ENCODE measurements at regions not wholly inside any gene's neighbourhood (a gene's known extent, or its start where the extent isn't known, plus 50 kb on each side); places are given as distances from the start of the nearest gene placed in this dataset.

GRCh38 chr11:29490938-29491337 lies 525.9 kb downstream of the KCNA4 start:
- no peak for DNase-seq
- no peaks in the 10 kb centered on the region for H3K36me3 ChIP-seq (ENCODE audit: control insufficient read depth in 4 of 4, insufficient read depth in 4 of 4, low read length in 4 of 4)
- WGBS, 2 donors = 90 to 94% methylated on average over 1 of the region's 1 CpG
- ATAC-seq (ENCODE audit: insufficient read depth, low FRiP score) = no peak
- no peaks in the 10 kb centered on the region for H3K27me3 ChIP-seq (ENCODE audit: control insufficient read depth in 3 of 3, insufficient read depth in 3 of 3, low read length in 2 of 3)
- no peak overlapping the region for H3K9ac ChIP-seq (ENCODE audit: insufficient read depth in 1 of 2, low read length in 2 of 2)
- H3K27ac ChIP-seq (ENCODE audit: low read depth in 1 of 2, low read length in 1 of 2) = no peak overlapping the region
- no peak for TF ChIP-seq CTCF (IDR thresholded peaks at IDR 0.05; ENCODE audit: control extremely low read depth, extremely low read depth)
- no peaks in the 10 kb centered on the region for H3K4me1 ChIP-seq (ENCODE audit: control insufficient read depth in 5 of 5, insufficient read depth in 5 of 5, low read length in 5 of 5)
- H3K4me3 ChIP-seq = no peak overlapping the region
- peaks cover 0 to 2% (median 0%) of the 10 kb centered on the region in 4 donors for H3K9me3 ChIP-seq (ENCODE audit: control insufficient read depth in 4 of 4, insufficient read depth in 3 of 4, low read length in 3 of 4)

- Histone ChIP-seq H3K27me3 (ENCODE audit: control insufficient read depth in 3 of 3, insufficient read depth in 3 of 3, low read length in 2 of 3) (no peaks in the 10 kb centered on the region), H3K4me1 (ENCODE audit: control insufficient read depth in 5 of 5, insufficient read depth in 5 of 5, low read length in 5 of 5) (no peaks in the 10 kb centered on the region), H3K27ac (ENCODE audit: low read depth in 1 of 2, low read length in 1 of 2) (no peak overlapping the region), H3K36me3 (ENCODE audit: control insufficient read depth in 4 of 4, insufficient read depth in 4 of 4, low read length in 4 of 4) (no peaks in the 10 kb centered on the region), H3K4me3 (no peak overlapping the region), H3K9me3 (ENCODE audit: control insufficient read depth in 4 of 4, insufficient read depth in 3 of 4, low read length in 3 of 4) (peaks cover 0 to 2% (median 0%) of the 10 kb centered on the region in 4 donors), H3K9ac (ENCODE audit: insufficient read depth in 1 of 2, low read length in 2 of 2) (no peak overlapping the region)
- no peak for DNase-seq
- no peak for TF ChIP-seq CTCF (IDR thresholded peaks at IDR 0.05; ENCODE audit: control extremely low read depth, extremely low read depth)
- no peak for ATAC-seq (ENCODE audit: insufficient read depth, low FRiP score)
These were observed 530.5 kb downstream of the KCNA4 start for GRCh38 chr11:29486301-29486700.

GRCh38 chr11:29485641-29486040 lies 531.2 kb downstream of the KCNA4 start:
- Histone ChIP-seq H3K4me1 (ENCODE audit: control insufficient read depth in 5 of 5, insufficient read depth in 5 of 5, low read length in 5 of 5) (no peaks in the 10 kb centered on the region), H3K9ac (ENCODE audit: insufficient read depth in 1 of 2, low read length in 2 of 2) (no peak overlapping the region), H3K36me3 (ENCODE audit: control insufficient read depth in 4 of 4, insufficient read depth in 4 of 4, low read length in 4 of 4) (no peaks in the 10 kb centered on the region), H3K4me3 (no peak overlapping the region), H3K27ac (ENCODE audit: low read depth in 1 of 2, low read length in 1 of 2) (no peak overlapping the region), H3K27me3 (ENCODE audit: control insufficient read depth in 3 of 3, insufficient read depth in 3 of 3, low read length in 2 of 3) (no peaks in the 10 kb centered on the region), H3K9me3 (ENCODE audit: control insufficient read depth in 4 of 4, insufficient read depth in 3 of 4, low read length in 3 of 4) (no peaks in the 10 kb centered on the region)
- DNase-seq (no peak), ATAC-seq (ENCODE audit: insufficient read depth, low FRiP score) (no peak)
- TF ChIP-seq CTCF (IDR thresholded peaks at IDR 0.05; ENCODE audit: control extremely low read depth, extremely low read depth) = no peak
- WGBS, 2 donors = 91 to 93% methylated on average over 4 of the region's 4 CpGs

- H3K9me3 ChIP-seq (ENCODE audit: control insufficient read depth in 4 of 4, insufficient read depth in 3 of 4, low read length in 3 of 4) = no peaks in the 10 kb centered on the region
- H3K9ac ChIP-seq (ENCODE audit: insufficient read depth in 1 of 2, low read length in 2 of 2) = no peak overlapping the region
- no peaks in the 10 kb centered on the region for H3K36me3 ChIP-seq (ENCODE audit: control insufficient read depth in 4 of 4, insufficient read depth in 4 of 4, low read length in 4 of 4)
- WGBS, 2 donors = 85 to 90% methylated on average over 1 of the region's 1 CpG
- H3K27ac ChIP-seq (ENCODE audit: low read depth in 1 of 2, low read length in 1 of 2) = no peak overlapping the region
- no peaks in the 10 kb centered on the region for H3K27me3 ChIP-seq (ENCODE audit: control insufficient read depth in 3 of 3, insufficient read depth in 3 of 3, low read length in 2 of 3)
- no peak overlapping the region for H3K4me3 ChIP-seq
- H3K4me1 ChIP-seq (ENCODE audit: control insufficient read depth in 5 of 5, insufficient read depth in 5 of 5, low read length in 5 of 5) = no peaks in the 10 kb centered on the region
- DNase-seq (no peak), ATAC-seq (ENCODE audit: insufficient read depth, low FRiP score) (no peak)
- no peak for TF ChIP-seq CTCF (IDR thresholded peaks at IDR 0.05; ENCODE audit: control extremely low read depth, extremely low read depth)
These were observed 532.3 kb downstream of the KCNA4 start for GRCh38 chr11:29484548-29484947.

Measured in lung (tissue), 11 donors.